Cerebellar cortex (tissue), 1 donor: ENCODE measurements at regions not wholly inside any gene's neighbourhood (a gene's known extent, or its start where the extent isn't known, plus 50 kb on each side); places are given as distances from the start of the nearest gene placed in this dataset.

Source experiments
- DNase-seq: peaks from one replicate; pipeline ENCODE4 v3.0.0-alpha.2; 2015; ENCODE audit warnings: low spot score

DNA sequence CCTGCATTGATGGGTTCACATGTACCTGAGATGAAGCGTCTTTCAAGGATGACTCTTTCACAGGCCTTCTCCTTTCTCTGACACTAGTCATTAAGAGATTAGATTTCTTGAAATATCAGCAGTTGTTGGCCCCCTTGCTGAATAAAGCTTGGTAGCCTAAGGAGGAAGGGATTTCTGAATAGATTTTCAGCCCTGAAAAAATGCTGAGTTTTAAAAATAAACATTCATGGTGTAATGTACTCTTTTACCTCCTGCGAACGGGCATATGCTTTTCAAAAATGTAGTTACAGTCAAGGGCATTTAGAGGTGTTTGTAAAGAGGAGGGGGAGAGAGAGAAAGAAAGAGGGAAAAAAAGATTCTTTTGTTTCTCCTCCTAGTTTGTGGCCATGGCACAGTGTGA is 222.7 kb downstream of the SOX4 start:
- DNase-seq, result no peak

DNA sequence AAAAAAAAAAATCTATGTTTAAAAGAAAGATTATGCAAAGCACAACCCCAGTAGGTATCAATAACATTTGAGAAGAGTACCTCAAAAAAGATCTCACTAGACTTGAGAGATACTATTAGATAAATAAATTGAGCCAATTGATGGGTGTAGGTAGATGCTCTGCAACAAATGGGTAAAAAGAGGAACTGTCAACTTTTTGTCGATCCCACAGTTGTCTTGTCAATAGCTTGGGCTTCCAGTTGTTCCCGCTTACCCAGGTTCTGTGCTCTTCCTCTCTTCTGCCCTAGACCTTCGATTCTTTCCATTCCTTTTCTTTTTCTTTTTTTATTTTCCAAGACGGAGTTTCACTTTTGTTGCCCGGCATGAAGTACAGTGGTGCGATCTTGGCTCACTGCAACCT is 226.9 kb downstream of the SOX4 start:
- DNase-seq, result no peak

DNA sequence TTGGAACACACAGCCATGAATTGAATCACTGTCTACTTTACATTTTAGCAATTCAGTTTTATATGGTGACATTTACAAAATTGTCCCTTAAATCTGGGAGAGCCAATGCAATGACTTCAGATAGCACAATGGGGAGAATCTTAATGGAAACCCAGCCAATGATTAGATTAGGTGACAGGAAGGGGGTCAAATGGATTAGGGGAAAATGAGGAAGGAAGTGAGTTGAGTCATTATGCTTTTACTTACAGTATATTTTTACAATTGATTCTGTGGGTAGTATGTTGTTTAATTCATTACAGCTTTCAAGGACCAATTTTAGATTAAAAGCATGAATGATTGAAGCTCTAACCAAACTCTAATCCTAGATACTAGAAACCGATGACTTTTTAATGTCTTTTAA is 229.8 kb downstream of the SOX4 start:
- DNase-seq, result no peak

DNA sequence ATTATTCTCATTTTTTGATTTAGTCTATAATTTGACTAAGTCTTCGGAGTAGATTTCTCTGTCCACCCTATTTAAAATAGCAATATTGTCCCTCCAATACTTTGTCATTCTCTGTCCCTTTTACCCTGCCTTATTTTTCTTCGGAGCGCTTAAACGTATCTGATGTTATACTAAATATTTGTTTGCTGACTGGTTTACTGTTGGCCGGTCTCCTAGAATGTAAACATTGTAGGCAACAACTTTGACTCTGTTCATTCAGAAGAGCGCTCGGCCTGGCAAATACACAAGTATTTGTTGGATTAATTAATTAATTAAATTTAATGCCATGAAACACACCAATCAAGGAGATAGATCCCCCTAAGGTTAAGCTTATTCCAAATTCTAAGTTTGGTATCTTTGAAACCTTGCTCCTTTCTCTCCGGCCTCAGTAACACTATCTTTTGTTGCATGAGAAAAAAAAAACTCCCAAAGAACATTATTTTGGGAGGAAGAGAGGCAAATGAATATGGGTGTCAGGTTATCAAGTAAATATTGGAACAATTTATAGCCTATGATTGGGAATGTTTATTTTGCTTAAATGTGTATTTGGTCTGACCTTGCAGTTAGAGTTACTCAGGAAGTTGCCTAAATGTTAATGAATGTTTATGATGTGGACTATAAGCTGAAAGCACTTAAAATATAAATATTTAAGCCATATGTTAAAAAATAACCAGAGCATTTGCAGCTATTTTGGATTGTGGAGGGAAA is 231.1 kb downstream of the SOX4 start:
- DNase-seq, result no peak

DNA sequence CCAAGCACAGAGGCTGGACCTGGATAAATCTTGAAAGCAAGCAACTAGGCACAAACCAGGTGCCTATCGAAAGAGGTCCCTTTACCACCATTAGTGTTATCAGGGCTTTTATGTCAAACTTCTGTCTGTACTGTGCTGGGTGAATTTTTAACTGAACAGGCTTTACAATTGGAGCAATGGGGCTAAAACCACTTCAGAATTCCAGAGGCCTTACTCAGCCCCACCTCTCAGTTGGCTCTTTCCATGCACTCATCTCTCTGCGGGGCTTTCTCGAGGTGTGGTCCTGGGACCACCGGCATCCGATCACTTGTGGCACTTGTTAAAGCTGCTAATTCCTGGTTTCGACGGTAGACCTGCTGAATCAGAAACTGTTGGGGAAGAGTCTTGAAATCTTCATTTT is 232.5 kb downstream of the SOX4 start:
- no peak for DNase-seq

DNA sequence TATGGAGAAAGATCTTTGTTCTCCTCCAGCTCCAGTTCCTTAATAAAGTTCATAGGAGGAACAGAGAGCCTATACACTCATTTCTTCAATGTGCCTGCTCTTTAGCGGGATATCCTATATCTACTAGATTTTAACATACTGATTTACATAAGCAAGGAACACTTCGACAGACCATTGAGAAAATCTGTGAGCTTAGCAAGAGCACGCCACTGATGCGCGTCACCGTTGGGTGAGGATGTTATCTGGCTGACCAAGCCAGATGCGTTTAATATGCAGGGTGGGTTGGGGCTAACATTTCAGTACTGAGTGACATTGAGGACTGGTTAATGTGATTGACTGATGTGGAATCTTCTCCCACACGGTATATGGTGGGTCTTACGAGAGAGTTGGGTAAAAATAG is 233.4 kb downstream of the SOX4 start:
- DNase-seq, result no peak

DNA sequence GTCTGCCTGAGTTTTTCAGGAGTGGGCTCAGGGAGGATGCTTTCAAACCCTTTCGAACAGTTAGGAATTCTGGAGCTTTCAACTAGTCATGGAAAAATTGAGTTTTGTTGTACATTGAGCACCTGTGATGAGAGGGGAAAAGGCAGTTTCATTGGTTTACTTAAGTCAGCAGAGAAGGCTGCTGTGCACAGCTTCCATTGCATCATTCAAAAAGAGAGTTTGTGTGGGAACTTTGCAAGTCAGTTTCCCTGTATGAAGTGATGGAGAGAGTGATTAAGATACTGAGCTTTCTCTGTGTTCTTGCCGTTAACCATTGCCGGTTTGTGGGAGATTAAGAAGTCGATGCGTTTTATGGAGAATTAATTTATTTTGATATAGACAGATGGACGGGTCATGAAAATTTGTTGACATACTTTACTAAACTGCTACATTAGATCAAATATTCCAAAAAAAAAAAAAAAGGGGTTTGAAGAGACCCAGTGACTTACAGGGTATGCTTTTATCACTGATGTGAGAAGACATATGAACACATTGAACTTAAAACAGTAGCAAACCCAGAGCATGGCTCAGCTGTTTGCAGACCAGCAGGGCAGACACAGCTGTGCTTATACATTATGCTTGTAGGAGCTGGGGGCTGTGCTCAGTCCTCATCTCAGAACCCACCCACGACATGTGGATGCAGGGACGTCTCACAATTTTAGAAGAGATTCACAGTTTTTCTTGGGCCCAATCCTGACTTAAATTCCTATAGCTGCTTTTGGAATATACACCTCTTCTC is 234.1 kb downstream of the SOX4 start:
- no peak for DNase-seq

DNA sequence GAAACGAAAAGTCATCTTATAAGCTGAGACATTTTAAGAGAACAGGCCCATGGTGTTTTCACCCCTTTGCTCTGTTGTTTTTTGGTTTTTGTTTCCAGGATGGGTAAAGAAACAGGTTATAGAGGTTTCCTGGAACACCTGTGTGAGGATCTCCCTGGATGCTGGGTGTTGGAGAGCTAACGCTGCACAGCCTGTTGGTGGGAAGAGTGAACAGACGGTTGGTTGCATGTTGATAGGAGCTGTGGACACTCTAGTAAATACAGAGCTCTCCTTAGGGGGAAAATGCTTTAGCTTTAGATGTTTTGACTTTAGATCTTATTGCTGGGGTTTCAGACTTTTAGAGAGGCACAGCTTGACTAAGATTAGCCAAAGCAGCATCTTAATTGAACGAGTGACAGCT is 235.2 kb downstream of the SOX4 start:
- no peak for DNase-seq

DNA sequence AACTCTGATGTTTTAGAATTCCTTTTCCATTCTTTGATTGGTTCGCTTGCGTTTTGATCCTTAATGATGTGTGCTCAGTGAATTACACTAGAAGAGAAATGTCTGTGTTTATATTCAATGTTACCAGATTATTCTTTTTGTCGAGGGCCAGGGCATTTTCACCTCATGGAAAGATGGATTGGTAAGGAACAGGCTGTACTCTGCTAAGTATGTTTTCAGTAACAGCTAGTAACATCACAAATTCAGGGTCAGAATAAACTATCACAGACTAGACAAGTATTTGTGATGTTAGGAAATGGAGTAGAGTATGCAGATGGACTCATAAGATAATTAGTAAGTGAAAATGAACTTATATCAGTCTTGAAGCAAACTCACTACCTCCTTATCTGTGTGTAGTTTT is 235.6 kb downstream of the SOX4 start:
- no peak for DNase-seq

DNA sequence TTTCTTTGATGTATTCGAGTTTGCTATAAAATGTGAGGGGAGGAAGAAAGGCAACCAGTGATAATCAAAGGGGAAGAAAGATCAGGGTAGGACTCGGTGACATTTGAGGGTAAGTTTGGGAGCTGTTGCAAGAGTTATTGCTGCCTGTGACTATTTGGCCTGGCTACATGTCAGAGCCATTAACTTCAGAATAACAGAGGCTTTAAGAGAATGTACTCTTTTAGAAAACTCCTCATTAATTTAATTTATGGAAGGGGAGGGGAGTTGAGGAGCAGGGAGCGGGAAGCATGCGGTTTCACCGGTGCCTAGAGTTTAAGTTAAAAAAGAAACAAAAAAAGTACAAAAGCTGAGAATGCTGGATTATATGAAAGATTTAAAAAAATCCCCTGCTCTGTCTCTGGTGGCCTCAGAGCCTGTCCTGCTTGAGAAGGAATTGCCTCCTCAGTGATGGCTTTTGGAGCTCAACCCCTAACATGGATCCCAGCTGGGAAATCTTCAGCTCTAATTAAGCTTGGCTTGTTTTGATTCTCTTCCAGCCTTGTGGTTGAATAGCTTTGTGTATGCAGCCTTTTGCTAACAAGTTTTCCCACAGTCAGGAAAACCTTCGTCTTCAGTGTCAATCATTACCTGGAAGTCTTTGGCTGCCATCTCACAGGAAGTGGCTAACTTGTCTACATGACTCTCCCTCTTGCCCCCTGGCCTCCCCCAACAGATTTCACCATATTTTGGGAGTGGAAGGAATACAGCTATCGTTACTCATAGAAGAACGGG is 238.2 kb downstream of the SOX4 start:
- DNase-seq, result no peak

DNA sequence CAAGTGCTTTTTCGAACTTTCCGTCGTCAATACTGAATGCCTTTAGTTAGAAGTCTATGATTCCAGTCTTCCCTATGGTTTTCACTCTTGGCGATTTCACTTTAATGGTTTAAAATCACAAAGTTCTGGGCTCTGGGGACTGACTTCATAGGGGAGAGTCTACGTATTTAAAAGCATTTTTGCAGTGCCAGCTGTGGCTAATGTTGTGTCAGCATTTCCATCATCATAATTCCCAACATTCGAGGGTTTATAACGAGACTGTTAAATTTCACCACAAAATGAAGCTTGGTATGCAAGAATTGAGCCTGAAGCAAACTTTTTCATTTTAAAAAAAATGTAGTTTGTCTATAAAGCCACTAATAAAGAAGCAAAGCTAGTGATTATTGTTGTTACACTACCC is 242.7 kb downstream of the SOX4 start:
- DNase-seq, result no peak

DNA sequence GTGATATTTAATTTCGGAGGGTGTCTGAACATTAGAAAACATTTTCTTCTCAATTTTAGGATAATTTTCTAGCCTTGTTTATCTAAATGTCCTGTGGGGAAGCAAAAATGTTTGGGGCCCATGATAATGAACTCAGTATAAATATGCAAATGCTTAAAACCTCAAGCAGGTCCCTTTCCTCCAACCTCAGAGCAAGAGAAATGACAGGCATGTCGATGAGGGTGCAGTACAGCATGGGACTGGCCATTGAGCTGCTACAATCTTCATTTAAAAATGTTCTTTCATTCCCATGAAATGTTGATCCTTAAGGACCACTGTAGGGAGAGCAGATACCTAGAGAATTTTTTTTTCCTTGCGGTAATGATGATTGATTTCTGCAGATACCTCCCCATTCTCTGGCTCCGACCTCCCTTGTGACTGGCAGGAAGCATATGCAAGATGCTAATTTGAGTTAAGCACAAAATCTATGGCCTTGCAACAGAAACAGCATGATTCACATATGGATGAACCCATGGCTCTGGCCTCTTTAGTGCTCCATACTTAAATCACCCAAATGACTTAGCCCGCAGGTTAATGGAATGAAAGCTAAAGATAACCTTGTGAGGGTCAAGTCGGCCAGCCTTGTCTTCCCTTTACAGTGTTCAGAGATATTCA is 243.3 kb downstream of the SOX4 start:
- no peak for DNase-seq

DNA sequence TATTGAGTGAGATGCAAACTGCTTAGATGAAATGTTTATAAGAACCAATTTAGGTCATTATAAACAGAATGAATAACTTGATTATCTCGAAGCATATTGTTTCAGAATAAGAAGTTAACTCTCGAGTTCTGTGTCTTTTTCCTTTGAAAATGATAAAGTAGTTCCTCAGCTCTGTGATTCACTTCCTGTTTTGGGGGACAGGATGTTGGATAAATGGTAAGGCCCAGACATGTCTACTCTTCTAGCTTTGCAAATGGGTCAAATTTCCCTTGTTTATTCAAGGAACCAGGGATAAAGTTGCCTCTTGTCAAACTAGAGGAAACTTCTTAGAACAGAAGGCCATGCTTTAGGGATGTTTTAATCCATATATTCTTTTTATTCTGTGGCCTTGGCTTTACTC is 246.9 kb downstream of the SOX4 start:
- DNase-seq, result no peak

DNA sequence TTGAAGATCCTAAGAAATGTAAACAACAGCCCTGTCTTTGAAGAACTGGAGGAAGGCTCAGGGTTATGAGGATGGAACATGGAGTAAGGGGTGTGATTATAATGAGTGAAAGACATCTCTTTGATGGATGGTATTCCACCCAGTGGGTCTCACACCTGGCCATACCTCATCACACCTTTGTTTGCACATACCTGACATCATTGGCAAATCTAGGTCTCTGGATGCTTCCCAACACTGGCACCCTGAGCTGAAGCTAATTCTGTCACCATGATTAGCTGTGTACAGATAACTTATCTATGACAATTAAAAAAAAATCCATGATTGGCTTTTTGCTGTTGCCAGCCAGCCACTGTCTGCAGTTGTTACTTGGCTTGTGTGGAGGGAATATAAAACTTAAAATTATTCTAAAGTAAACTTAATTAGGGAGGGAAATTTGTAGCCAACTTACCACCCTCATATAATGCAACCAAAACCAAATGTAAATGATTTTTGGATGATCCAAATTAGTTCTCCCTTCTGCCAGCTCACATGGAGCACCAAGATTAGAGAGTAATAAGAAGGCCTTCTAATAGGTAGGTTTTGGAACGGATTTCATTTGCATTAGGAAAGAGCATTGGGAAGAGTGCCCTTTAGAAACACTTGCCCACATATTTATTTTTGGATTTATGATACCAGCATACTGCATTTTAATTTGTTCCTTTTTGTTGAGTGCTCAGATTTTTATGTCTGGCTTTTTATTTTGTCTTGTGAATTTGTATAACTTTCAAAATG is 249.5 kb downstream of the SOX4 start:
- DNase-seq, result no peak

DNA sequence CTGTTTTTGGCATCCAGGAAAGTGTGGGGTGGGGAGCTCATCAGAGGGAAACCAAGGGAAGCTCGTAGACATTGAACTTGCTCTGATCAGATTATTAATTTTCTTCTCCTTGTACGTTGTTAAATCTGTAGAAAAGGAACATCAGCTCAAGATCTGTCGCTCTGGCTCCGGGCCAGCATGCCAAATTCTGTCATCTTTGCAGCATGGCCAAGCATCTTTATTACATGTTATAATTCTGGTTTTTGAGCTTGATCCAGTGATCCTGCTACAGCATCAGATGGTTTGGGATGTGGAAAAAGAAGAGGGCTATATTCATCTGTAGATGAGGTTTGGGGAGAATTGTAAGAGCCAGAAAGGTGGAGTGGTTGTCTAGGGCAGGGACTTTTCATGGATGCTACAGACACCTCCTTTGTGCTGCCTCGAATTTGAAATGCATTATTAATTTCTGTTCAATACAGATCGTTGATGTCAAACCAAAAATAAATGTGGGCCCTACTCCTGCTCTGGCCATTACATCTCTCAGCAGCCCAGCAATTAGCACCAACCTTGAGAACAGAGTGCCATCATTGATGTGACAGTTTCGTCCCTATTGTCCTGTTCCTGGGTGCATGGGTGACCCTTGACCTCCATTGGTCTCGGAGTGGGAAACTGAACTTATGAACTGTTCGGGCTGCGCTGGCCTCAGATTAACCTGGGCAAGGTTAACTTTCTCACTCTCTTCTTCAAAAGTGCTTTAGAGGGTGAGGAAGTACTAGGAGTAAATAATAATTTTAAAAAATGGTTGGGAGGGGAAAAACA is 250.8 kb downstream of the SOX4 start:
- no peak for DNase-seq

DNA sequence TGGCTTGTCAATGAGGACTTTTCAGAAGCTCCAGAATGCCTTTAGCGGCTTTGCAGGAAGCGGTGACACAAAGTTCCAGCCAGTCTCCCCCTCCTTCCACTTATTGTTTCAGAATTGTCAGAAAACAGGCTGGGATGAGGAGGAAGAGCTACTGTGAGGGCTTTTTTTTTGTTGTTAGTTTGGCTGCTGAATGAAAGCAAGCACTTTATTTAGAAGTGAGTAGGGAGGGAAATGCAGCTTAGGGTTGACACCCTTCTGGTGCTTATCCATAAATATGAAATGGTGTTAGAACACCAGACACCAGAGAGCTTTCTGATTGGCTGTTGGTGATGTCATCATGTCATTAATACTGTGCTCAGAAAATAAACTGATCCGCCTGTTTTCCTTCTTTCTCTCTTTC is 251.5 kb downstream of the SOX4 start:
- DNase-seq, result no peak

DNA sequence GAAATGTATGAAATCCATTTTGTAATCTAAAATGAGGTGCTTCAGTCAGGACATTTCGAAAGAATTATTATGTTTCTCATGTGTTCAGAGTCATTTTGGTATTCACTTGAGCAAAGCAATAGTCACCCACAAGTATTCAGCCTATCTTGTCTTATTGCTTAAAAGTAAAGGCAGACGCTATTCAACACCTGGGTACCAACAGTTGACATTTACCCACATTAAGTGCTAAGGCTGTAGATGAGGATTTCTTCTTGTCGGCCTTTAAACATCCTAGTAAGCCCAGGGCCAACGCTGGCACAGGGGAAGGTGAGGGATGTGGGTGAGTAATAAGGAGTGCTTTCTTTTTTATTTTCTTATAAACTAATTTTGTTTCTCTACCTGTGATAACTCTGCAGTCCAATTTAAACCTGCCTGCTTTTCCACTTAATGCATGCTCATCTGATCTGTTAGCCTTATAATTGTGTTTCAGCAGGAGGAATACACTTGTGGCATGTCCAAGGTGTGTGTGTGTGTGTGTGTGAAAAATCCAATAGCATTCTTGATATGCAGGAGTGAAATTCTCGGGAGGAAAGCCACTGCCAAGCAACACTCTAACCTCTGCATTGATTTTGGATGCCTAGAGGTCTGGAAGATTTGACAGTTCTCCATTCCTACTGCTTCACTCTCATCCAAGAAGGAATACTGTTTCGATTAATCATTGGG is 252.0 kb downstream of the SOX4 start:
- no peak for DNase-seq

DNA sequence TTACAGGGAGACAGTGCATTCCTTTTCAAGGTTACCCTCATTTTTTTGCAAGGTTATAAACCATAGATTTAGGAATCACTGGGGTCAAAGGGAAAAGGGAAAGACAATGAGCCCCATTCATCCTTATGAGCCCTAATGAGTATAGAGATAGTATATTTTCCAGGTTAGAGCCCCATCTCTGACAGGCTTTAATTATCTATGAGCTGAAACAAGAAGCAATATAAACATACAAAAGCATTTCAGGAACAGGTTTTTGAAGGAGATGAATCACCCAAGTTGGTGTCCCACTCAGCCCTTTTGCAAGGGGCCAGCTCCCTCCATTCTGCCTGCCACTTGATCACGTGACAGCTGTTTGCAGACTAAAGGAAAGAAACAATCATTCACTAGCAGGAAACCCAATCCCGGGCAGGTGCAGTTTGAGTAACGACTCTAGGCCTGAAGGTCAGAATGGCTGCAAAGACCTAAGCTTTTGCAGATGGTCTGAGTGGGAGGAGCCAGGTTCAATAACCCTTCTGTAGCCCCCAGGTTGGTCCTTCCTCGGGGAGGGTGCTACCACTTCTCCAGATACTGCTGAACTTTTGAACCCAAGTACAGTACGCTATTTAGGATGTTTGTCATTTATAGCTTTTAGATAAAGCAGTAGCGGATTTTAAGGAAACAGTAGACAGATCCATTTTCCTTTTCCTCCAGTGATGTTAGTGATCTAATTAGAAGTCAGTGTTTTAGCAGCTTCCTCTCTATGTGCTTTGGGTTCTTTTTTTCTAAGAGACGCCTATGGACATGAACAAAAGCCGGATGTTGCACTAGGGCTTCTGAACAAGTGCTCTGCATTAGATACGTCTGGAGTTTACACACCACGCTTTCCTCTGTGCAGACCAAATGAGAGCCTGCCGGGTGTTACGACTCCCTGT is 253.2 kb downstream of the SOX4 start:
- DNase-seq, result no peak
